ENCODE measurements at regions not wholly inside any gene's neighbourhood (a gene's known extent, or its start where the extent isn't known, plus 50 kb on each side); places are given as distances from the start of the nearest gene placed in this dataset.
"Not testable (repeated sequence)": the region's sequence is repeated elsewhere in the genome, so short reads cannot be mapped to it uniquely, and the experiment has no call there.

- H3K4me3 Mint-ChIP-seq (ENCODE audit: low read depth), result no peak overlapping the region
- peaks cover 4% of the 10 kb centered on the region for H3K9me3 Mint-ChIP-seq (ENCODE audit: low read depth)
- TF ChIP-seq CTCF (IDR thresholded peaks at IDR 0.05; ENCODE audit: unreplicated experiment), result no peak
- no peak for DNase-seq (ENCODE audit: low spot score, unreplicated experiment)
- no peak overlapping the region for H3K27ac Mint-ChIP-seq
- H3K4me1 Mint-ChIP-seq (ENCODE audit: low read depth), result peaks cover 6% of the 10 kb centered on the region
- no peaks in the 10 kb centered on the region for H3K27me3 Mint-ChIP-seq
- H3K36me3 Mint-ChIP-seq (ENCODE audit: insufficient read depth), result no peaks in the 10 kb centered on the region
These were observed 133.0 kb upstream of the HTR2C start for GRCh38 chrX:114450911-114451310.

- H3K9me3 Mint-ChIP-seq (ENCODE audit: low read depth), result peaks cover 4% of the 10 kb centered on the region
- no peak for DNase-seq (ENCODE audit: low spot score, unreplicated experiment)
- peaks cover 6% of the 10 kb centered on the region for H3K4me1 Mint-ChIP-seq (ENCODE audit: low read depth)
- H3K36me3 Mint-ChIP-seq (ENCODE audit: insufficient read depth), result no peaks in the 10 kb centered on the region
- no peaks in the 10 kb centered on the region for H3K27me3 Mint-ChIP-seq
- no peak overlapping the region for H3K4me3 Mint-ChIP-seq (ENCODE audit: low read depth)
- TF ChIP-seq CTCF (IDR thresholded peaks at IDR 0.05; ENCODE audit: unreplicated experiment), result no peak
- H3K27ac Mint-ChIP-seq, result no peak overlapping the region
These were observed 132.5 kb upstream of the HTR2C start for GRCh38 chrX:114451397-114451796.

GRCh38 chrX:114462266-114462665, 121.6 kb upstream of the HTR2C start:
- H3K4me1 Mint-ChIP-seq (ENCODE audit: low read depth), result peaks cover 4% of the 10 kb centered on the region
- H3K27me3 Mint-ChIP-seq, result peaks cover 30% of the 10 kb centered on the region

GRCh38 chrX:114465689-114466088, 118.2 kb upstream of the HTR2C start:
- H3K9me3 Mint-ChIP-seq (ENCODE audit: low read depth), result no peaks in the 10 kb centered on the region
- no peak overlapping the region for H3K4me3 Mint-ChIP-seq (ENCODE audit: low read depth)
- TF ChIP-seq CTCF (IDR thresholded peaks at IDR 0.05; ENCODE audit: unreplicated experiment), result no peak
- H3K27ac Mint-ChIP-seq, result no peak overlapping the region
- peaks cover 59% of the 10 kb centered on the region for H3K27me3 Mint-ChIP-seq
- no peaks in the 10 kb centered on the region for H3K36me3 Mint-ChIP-seq (ENCODE audit: insufficient read depth)
- no peak for DNase-seq (ENCODE audit: low spot score, unreplicated experiment)
- H3K4me1 Mint-ChIP-seq (ENCODE audit: low read depth), result peaks cover 4% of the 10 kb centered on the region

More at GRCh38 chrX:114462266-114462665, 121.6 kb upstream of the HTR2C start:
- Mint-ChIP-seq H3K9me3 (ENCODE audit: low read depth) (peaks cover 1% of the 10 kb centered on the region), H3K27ac (no peak overlapping the region), H3K36me3 (ENCODE audit: insufficient read depth) (no peaks in the 10 kb centered on the region), H3K4me3 (ENCODE audit: low read depth) (no peak overlapping the region)
- no peak for TF ChIP-seq CTCF (IDR thresholded peaks at IDR 0.05; ENCODE audit: unreplicated experiment)
- no peak for DNase-seq (ENCODE audit: low spot score, unreplicated experiment)

- H3K27me3 Mint-ChIP-seq, result peaks cover 43% of the 10 kb centered on the region
- H3K4me1 Mint-ChIP-seq (ENCODE audit: low read depth), result not testable (repeated sequence)
These were observed 111.9 kb upstream of the HTR2C start for GRCh38 chrX:114472008-114472407.

GRCh38 chrX:114472788-114473187, 111.1 kb upstream of the HTR2C start:
- DNase-seq (ENCODE audit: low spot score, unreplicated experiment), result no peak
- Mint-ChIP-seq H3K27ac (no peak overlapping the region), H3K36me3 (ENCODE audit: insufficient read depth) (no peaks in the 10 kb centered on the region), H3K4me1 (ENCODE audit: low read depth) (no peaks in the 10 kb centered on the region), H3K27me3 (peaks cover 35% of the 10 kb centered on the region), H3K4me3 (ENCODE audit: low read depth) (no peak overlapping the region), H3K9me3 (ENCODE audit: low read depth) (peaks cover 3% of the 10 kb centered on the region)
- TF ChIP-seq CTCF (IDR thresholded peaks at IDR 0.05; ENCODE audit: unreplicated experiment), result no peak

More at GRCh38 chrX:114472008-114472407, 111.9 kb upstream of the HTR2C start:
- not testable (repeated sequence) for H3K36me3 Mint-ChIP-seq (ENCODE audit: insufficient read depth); H3K27ac Mint-ChIP-seq; H3K4me3 Mint-ChIP-seq (ENCODE audit: low read depth); DNase-seq (ENCODE audit: low spot score, unreplicated experiment); H3K9me3 Mint-ChIP-seq (ENCODE audit: low read depth)
